Endothelial cell of umbilical vein (primary cell): ENCODE measurements at regions not wholly inside any gene's neighbourhood (a gene's known extent, or its start where the extent isn't known, plus 50 kb on each side); places are given as distances from the start of the nearest gene placed in this dataset.

Experiments
- BruUV-seq: library from RNA; stranded (reverse); fragments of 400-500 nt; replicated peaks from 2 replicates; lab custom pipeline; 2021; lab: Mats Ljungman, UMichigan
- CTCF ChIA-PET: fragments of 300-600, 350-600 bp; sonication (Branson Sonifier 250); formaldehyde crosslinking; loops from one replicate; lab custom pipeline; 2021; ENCODE audit warnings: antibody characterized with exemption, inconsistent platforms; lab: Charles Lee
- POLR2A ChIA-PET: fragments of 300-600, 350-600 bp; sonication (Branson Sonifier 250); formaldehyde crosslinking; loops from one replicate; lab custom pipeline; 2021; ENCODE audit warnings: antibody characterized with exemption, inconsistent platforms; lab: Charles Lee
- DNase-seq: peaks from one replicate; pipeline ENCODE4 v3.0.0-alpha.2; 2011; ENCODE audit warnings: low read depth, low spot score
- FAIRE-seq: peaks from 2 replicates; lab custom pipeline; 2011; peaks lifted over from hg19 to GRCh38; lab: Jason Lieb, UNC
- H2AFZ ChIP-seq: 2 replicates; pipeline ENCODE4 v1.6.0; 2012; ENCODE audit warnings: low read depth, low read length, control low read depth, inconsistent platforms
- H3K27ac ChIP-seq: 2 replicates; pipeline ENCODE4 v1.5.1; 2011; ENCODE audit warnings: low read depth, mild to moderate bottlenecking, control low read depth, low read length, moderate library complexity; ENCODE audit not compliant: insufficient read depth
- H3K27me3 ChIP-seq, 2 experiments: 2 replicates each; pipeline versions ENCODE4 v1.6.0 to v1.6.1; 2011; ENCODE audit warnings: low read length in 2 of 2, mixed read lengths in 1 of 2; ENCODE audit not compliant: control insufficient read depth in 2 of 2, insufficient read depth in 2 of 2
- H3K36me3 ChIP-seq, 2 experiments: 2 replicates in 1 of 2; 3 replicates in 1 of 2; pipeline ENCODE4 v1.5.1; 2011; ENCODE audit warnings: low read length in 2 of 2, mild to moderate bottlenecking in 1 of 2, moderate library complexity in 1 of 2; ENCODE audit not compliant: control insufficient read depth in 2 of 2, insufficient read depth in 2 of 2; ENCODE audit errors: extremely low read depth in 1 of 2
- H3K4me1 ChIP-seq: 3 replicates; pipeline ENCODE4 v1.5.1; 2011; ENCODE audit warnings: mild to moderate bottlenecking, low read length; ENCODE audit not compliant: control insufficient read depth, insufficient read depth; ENCODE audit errors: extremely low read depth
- H3K4me2 ChIP-seq: 2 replicates; pipeline ENCODE4 v1.6.1; 2011; ENCODE audit warnings: low read length, control low read depth, mixed read lengths; ENCODE audit not compliant: insufficient read depth
- H3K4me3 ChIP-seq, 3 experiments: fragments of 200-600 bp in 1 of 3; sonication (generic), shearing (Covaris generic) in 1 of 3; replicated peaks in 1 of 3; 2 replicates each; pipeline ENCODE4 v1.5.1; 2011 to 2016; ENCODE audit warnings: control low read depth in 3 of 3, low read length in 3 of 3, mild to moderate bottlenecking in 2 of 3, inconsistent platforms in 1 of 3, low read depth in 1 of 3, moderate library complexity in 1 of 3; ENCODE audit not compliant: insufficient read depth in 1 of 3
- H3K79me2 ChIP-seq: 2 replicates; pipeline ENCODE4 v1.6.0; 2012; ENCODE audit warnings: low read length, inconsistent platforms; ENCODE audit not compliant: control insufficient read depth, insufficient read depth
- H3K9ac ChIP-seq: replicated peaks from 2 replicates; pipeline ENCODE3; 2011; ENCODE audit warnings: low read length, control low read depth; ENCODE audit not compliant: insufficient read depth; ENCODE audit errors: extremely low read depth
- H3K9me1 ChIP-seq: replicated peaks from 3 replicates; pipeline ENCODE4 v1.6.0; 2011; ENCODE audit warnings: mild to moderate bottlenecking, low read length; ENCODE audit not compliant: control insufficient read depth, insufficient read depth; ENCODE audit errors: extremely low read depth
- H3K9me3 ChIP-seq: replicated peaks from 2 replicates; pipeline ENCODE4 v1.5.1; 2012; ENCODE audit warnings: low read length, inconsistent platforms; ENCODE audit not compliant: control insufficient read depth, insufficient read depth
- H4K20me1 ChIP-seq: replicated peaks from 2 replicates; pipeline ENCODE3; 2011; ENCODE audit warnings: mild to moderate bottlenecking, low read length; ENCODE audit not compliant: control insufficient read depth, insufficient read depth; ENCODE audit errors: extremely low read depth
- EZH2 ChIP-seq: IDR thresholded peaks from 2 replicates; pipeline ENCODE4 v1.6.1; 2012; ENCODE audit warnings: borderline replicate concordance, low read depth, mild to moderate bottlenecking, moderate library complexity, low read length, inconsistent platforms; ENCODE audit not compliant: severe bottlenecking
- FOS ChIP-seq: IDR thresholded peaks from 2 replicates; pipeline ENCODE4 v1.6.1; 2011; ENCODE audit warnings: mild to moderate bottlenecking, low read length, moderate library complexity, borderline replicate concordance; ENCODE audit not compliant: insufficient read depth
- GATA2 ChIP-seq: IDR thresholded peaks from 2 replicates; pipeline ENCODE4 v1.7.0; 2011; ENCODE audit warnings: low read depth, mild to moderate bottlenecking, moderate library complexity, mixed read lengths, low read length; ENCODE audit not compliant: insufficient read length, insufficient read depth
- JUN ChIP-seq: IDR thresholded peaks from 2 replicates; pipeline ENCODE4 v1.6.1; 2011; ENCODE audit warnings: borderline replicate concordance, low read depth; ENCODE audit not compliant: insufficient read length, insufficient read depth
- MAX ChIP-seq: IDR thresholded peaks from 2 replicates; pipeline ENCODE4 v1.6.1; 2011; ENCODE audit not compliant: insufficient read depth, insufficient read length
- MYC ChIP-seq: IDR thresholded peaks from one replicate; pipeline ENCODE4 v1.6.1; 2011; ENCODE audit warnings: mild to moderate bottlenecking, low read depth, low read length
- POLR2A ChIP-seq: IDR thresholded peaks from 2 replicates; pipeline ENCODE4 v1.6.1; 2012; ENCODE audit warnings: low read depth, mild to moderate bottlenecking, control low read depth, low read length
- POLR2AphosphoS5 ChIP-seq: IDR thresholded peaks from 2 replicates; pipeline ENCODE4 v1.6.1; 2012; ENCODE audit warnings: low read depth, mild to moderate bottlenecking, control low read depth, low read length, moderate library complexity; ENCODE audit not compliant: insufficient read depth
- dilution Hi-C: fragments of 300-500 bp; cut with MboI; formaldehyde crosslinking; loops from one replicate; pipeline ENCODE4 v1.15.0; 2019; ENCODE audit warnings: low sequenced_read_pairs; ENCODE audit not compliant: extremely low pct_ligation_motif_present
- intact Hi-C: fragments of 100-400 bp; cut with micrococcal nuclease; formaldehyde crosslinking; loops from one replicate; pipeline ENCODE4 v1.10.0; 2022
- TF ChIP-seq, protein P1 (sequence below), 2 donors: IDR thresholded peaks; 1 replicate in 1 of 2; 2 replicates in 1 of 2; pipeline ENCODE4 v1.5.1; 2011; ENCODE audit warnings: low read length in 2 of 2, mild to moderate bottlenecking in 2 of 2, moderate library complexity in 2 of 2, control low read depth in 1 of 2, inconsistent platforms in 1 of 2, low read depth in 1 of 2; ENCODE audit not compliant: insufficient read depth in 1 of 2; ENCODE audit errors: extremely low read depth in 1 of 2

- intact Hi-C loops, result no loop called here
- H2AFZ ChIP-seq, result no peak overlapping the region
- dilution Hi-C loops, result no loop called here
- no peaks in the 10 kb centered on the region for H3K27me3 ChIP-seq
- DNase-seq, result no peak
- H3K4me3 ChIP-seq, result no peak overlapping the region
- H3K4me2 ChIP-seq, result no peak overlapping the region
- BruUV-seq, result no TSS peak
- no peaks in the 10 kb centered on the region for H3K36me3 ChIP-seq
- H3K4me1 ChIP-seq, result no peaks in the 10 kb centered on the region
- H3K27ac ChIP-seq, result no peak overlapping the region
- H4K20me1 ChIP-seq, result no peaks in the 10 kb centered on the region
- no peak overlapping the region for H3K9ac ChIP-seq
- no peaks in the 10 kb centered on the region for H3K9me1 ChIP-seq
- H3K9me3 ChIP-seq, result no peaks in the 10 kb centered on the region
- TF ChIP-seq, protein P1, sequence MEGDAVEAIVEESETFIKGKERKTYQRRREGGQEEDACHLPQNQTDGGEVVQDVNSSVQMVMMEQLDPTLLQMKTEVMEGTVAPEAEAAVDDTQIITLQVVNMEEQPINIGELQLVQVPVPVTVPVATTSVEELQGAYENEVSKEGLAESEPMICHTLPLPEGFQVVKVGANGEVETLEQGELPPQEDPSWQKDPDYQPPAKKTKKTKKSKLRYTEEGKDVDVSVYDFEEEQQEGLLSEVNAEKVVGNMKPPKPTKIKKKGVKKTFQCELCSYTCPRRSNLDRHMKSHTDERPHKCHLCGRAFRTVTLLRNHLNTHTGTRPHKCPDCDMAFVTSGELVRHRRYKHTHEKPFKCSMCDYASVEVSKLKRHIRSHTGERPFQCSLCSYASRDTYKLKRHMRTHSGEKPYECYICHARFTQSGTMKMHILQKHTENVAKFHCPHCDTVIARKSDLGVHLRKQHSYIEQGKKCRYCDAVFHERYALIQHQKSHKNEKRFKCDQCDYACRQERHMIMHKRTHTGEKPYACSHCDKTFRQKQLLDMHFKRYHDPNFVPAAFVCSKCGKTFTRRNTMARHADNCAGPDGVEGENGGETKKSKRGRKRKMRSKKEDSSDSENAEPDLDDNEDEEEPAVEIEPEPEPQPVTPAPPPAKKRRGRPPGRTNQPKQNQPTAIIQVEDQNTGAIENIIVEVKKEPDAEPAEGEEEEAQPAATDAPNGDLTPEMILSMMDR (IDR thresholded peaks at IDR 0.05; ENCODE audit: extremely low read depth in 1 of 2, insufficient read depth in 1 of 2, low read depth in 1 of 2, low read length in 2 of 2), result no peak
- TF ChIP-seq POLR2A (no peak), GATA2 (no peak), JUN (no peak), FOS (no peak), MYC (no peak), MAX (no peak), EZH2 (no peak), POLR2AphosphoS5 (no peak)
- POLR2A ChIA-PET, result no interaction called here
- CTCF ChIA-PET, result interaction anchor here (3.0 kb wide), 1 partner anchor 10 kb away, joined by 13 read pairs; no protein-coding TSS in a partner anchor
- no peaks in the 10 kb centered on the region for H3K79me2 ChIP-seq
- FAIRE-seq, result no peak
Observed at GRCh38 chr6:55058682-55059081, 115.6 kb upstream of the HCRTR2 start.
